HEK293 (cell line): ENCODE measurements at regions not wholly inside any gene's neighbourhood (a gene's known extent, or its start where the extent isn't known, plus 50 kb on each side); places are given as distances from the start of the nearest gene placed in this dataset.

ENCODE experiments used
- ATF2 ChIP-seq: fragments of 450-650 bp; formaldehyde crosslinking; IDR thresholded peaks from 2 replicates; pipeline ENCODE4 v1.5.1; 2016; ENCODE audit warnings: missing biosample characterization, missing genetic modification characterization, low read depth
- CTCF ChIP-seq: fragments of 450-650 bp; formaldehyde crosslinking; IDR thresholded peaks from 2 replicates; pipeline ENCODE4 v1.5.1; 2016; ENCODE audit warnings: missing biosample characterization, missing genetic modification characterization
- REST ChIP-seq: fragments of 450-650 bp; formaldehyde crosslinking; IDR thresholded peaks from 2 replicates; pipeline ENCODE4 v1.5.1; 2016; ENCODE audit warnings: missing biosample characterization, missing genetic modification characterization
- ZNF354C ChIP-seq: fragments of 450-650 bp; formaldehyde crosslinking; IDR thresholded peaks from 2 replicates; pipeline ENCODE4 v1.5.1; 2016; ENCODE audit warnings: missing biosample characterization, missing genetic modification characterization, low read depth, borderline replicate concordance
- ZNF48 ChIP-seq: fragments of 450-650 bp; formaldehyde crosslinking; IDR thresholded peaks from 2 replicates; pipeline ENCODE4 v1.5.1; 2016; ENCODE audit warnings: missing biosample characterization, missing genetic modification characterization
- ZNF561 ChIP-seq: fragments of 450-650 bp; IDR thresholded peaks from 2 replicates; pipeline ENCODE4 v1.5.1; 2018; ENCODE audit warnings: missing biosample characterization, missing genetic modification characterization, borderline replicate concordance
- ZNF580 ChIP-seq: fragments of 450-650 bp; formaldehyde crosslinking; IDR thresholded peaks from 2 replicates; pipeline ENCODE4 v1.5.1; 2016; ENCODE audit warnings: missing biosample characterization, missing genetic modification characterization
- ZNF645 ChIP-seq: fragments of 450-650 bp; formaldehyde crosslinking; IDR thresholded peaks from 2 replicates; pipeline ENCODE4; 2016; ENCODE audit warnings: missing biosample characterization, missing genetic modification characterization

- TF ChIP-seq CTCF (tag by site-specific recombination) (no peak), ZNF645 (no peak), ZNF561 (tag by site-specific recombination) (no peak), ZNF48 (tag by site-specific recombination) (no peak), ATF2 (tag by site-specific recombination) (no peak), REST (no peak), ZNF354C (tag by site-specific recombination) (no peak), ZNF580 (tag by site-specific recombination) (no peak)
Observed at GRCh38 chr5:110323357-110323756, 403.1 kb downstream of the TMEM232 start.
